H9 (cell line): ENCODE measurements at regions not wholly inside any gene's neighbourhood (a gene's known extent, or its start where the extent isn't known, plus 50 kb on each side); places are given as distances from the start of the nearest gene placed in this dataset.

Experiments
- DNase-seq: peaks from one replicate; pipeline ENCODE4 v3.0.0-alpha.2; 2017
- H2AFZ ChIP-seq: one replicate; pipeline ENCODE4 v1.6.1; 2013; ENCODE audit warnings: mild to moderate bottlenecking, low read length, control low read depth, moderate library complexity
- H2AK5ac ChIP-seq: 2 replicates; pipeline ENCODE4 v1.6.1; 2013; ENCODE audit warnings: low read length, control low read depth, mixed read lengths; ENCODE audit not compliant: insufficient read length
- H2BK120ac ChIP-seq: one replicate; pipeline ENCODE4 v1.6.1; 2013; ENCODE audit warnings: low read depth, mild to moderate bottlenecking, low read length, control low read depth, inconsistent platforms; ENCODE audit not compliant: poor library complexity, severe bottlenecking
- H2BK12ac ChIP-seq: 2 replicates; pipeline ENCODE4 v1.6.1; 2013; ENCODE audit warnings: low read length, control low read depth, mixed read lengths, low read depth; ENCODE audit not compliant: insufficient read length
- H2BK15ac ChIP-seq: 2 replicates; pipeline ENCODE4 v1.6.1; 2013; ENCODE audit warnings: low read depth, low read length, control low read depth
- H2BK20ac ChIP-seq: one replicate; pipeline ENCODE4 v1.6.1; 2013; ENCODE audit warnings: low read depth, mild to moderate bottlenecking, low read length, control low read depth, inconsistent platforms; ENCODE audit not compliant: poor library complexity, severe bottlenecking
- H2BK5ac ChIP-seq: 2 replicates; pipeline ENCODE4 v1.6.1; 2013; ENCODE audit warnings: low read length, control low read depth, mixed read lengths; ENCODE audit not compliant: insufficient read length
- H3K14ac ChIP-seq: 2 replicates; pipeline ENCODE4 v1.6.1; 2013; ENCODE audit warnings: low read length, control low read depth; ENCODE audit not compliant: insufficient read depth
- H3K18ac ChIP-seq: 2 replicates; pipeline ENCODE4 v1.6.1; 2013; ENCODE audit warnings: low read depth, mild to moderate bottlenecking, mixed read lengths, low read length, control low read depth; ENCODE audit not compliant: insufficient read length
- H3K23ac ChIP-seq: 2 replicates; pipeline ENCODE4 v1.6.1; 2013; ENCODE audit warnings: low read length, control low read depth, mixed read lengths, low read depth; ENCODE audit not compliant: insufficient read length
- H3K23me2 ChIP-seq: 2 replicates; pipeline ENCODE4 v1.6.1; 2013; ENCODE audit warnings: low read depth, mild to moderate bottlenecking, mixed read lengths, low read length, control low read depth; ENCODE audit not compliant: insufficient read length, poor library complexity, severe bottlenecking
- H3K27ac ChIP-seq: 2 replicates; pipeline ENCODE4 v1.5.1; 2013; ENCODE audit warnings: low read length, control low read depth, mixed read lengths, low read depth; ENCODE audit not compliant: insufficient read length
- H3K27me3 ChIP-seq: 2 replicates; pipeline ENCODE4 v1.6.1; 2013; ENCODE audit warnings: low read length, control low read depth, inconsistent platforms; ENCODE audit not compliant: insufficient read depth
- H3K4ac ChIP-seq: 2 replicates; pipeline ENCODE4 v1.6.1; 2013; ENCODE audit warnings: low read depth, mild to moderate bottlenecking, control low read depth, inconsistent platforms, low read length, moderate library complexity
- H3K4me1 ChIP-seq: 2 replicates; pipeline ENCODE4 v1.6.1; 2013; ENCODE audit warnings: low read length, control low read depth, inconsistent platforms; ENCODE audit not compliant: insufficient read depth
- H3K4me2 ChIP-seq: 2 replicates; pipeline ENCODE4 v1.6.1; 2013; ENCODE audit warnings: low read length, control low read depth, mixed read lengths; ENCODE audit not compliant: insufficient read length, insufficient read depth
- H3K56ac ChIP-seq: 2 replicates; pipeline ENCODE4 v1.6.1; 2013; ENCODE audit warnings: low read depth, mild to moderate bottlenecking, mixed read lengths, low read length, control low read depth; ENCODE audit not compliant: insufficient read length
- H3K79me1 ChIP-seq: 2 replicates; pipeline ENCODE4 v1.6.1; 2013; ENCODE audit warnings: low read depth, mild to moderate bottlenecking, moderate library complexity, low read length, control low read depth, inconsistent platforms; ENCODE audit not compliant: insufficient read depth, poor library complexity, severe bottlenecking
- H3K79me2 ChIP-seq: 2 replicates; pipeline ENCODE4 v1.6.1; 2013; ENCODE audit warnings: low read length, control low read depth, inconsistent platforms; ENCODE audit not compliant: insufficient read depth
- H3K9ac ChIP-seq: 2 replicates; pipeline ENCODE4 v1.6.1; 2013; ENCODE audit warnings: low read length, control low read depth, mixed read lengths; ENCODE audit not compliant: insufficient read length; ENCODE audit errors: extremely low read depth
- H3K9me3 ChIP-seq: one replicate; pipeline ENCODE4 v1.6.1; 2013; ENCODE audit warnings: low read depth, low read length, inconsistent platforms; ENCODE audit not compliant: control insufficient read depth
- H3T11ph ChIP-seq: one replicate; pipeline ENCODE4 v1.6.1; 2013; ENCODE audit warnings: mild to moderate bottlenecking, low read length, control low read depth, inconsistent platforms
- H4K20me1 ChIP-seq: one replicate; pipeline ENCODE4 v1.6.1; 2013; ENCODE audit not compliant: control insufficient read depth, insufficient read length, insufficient read depth
- H4K5ac ChIP-seq: 2 replicates; pipeline ENCODE4 v1.6.1; 2013; ENCODE audit warnings: low read depth, mild to moderate bottlenecking, mixed read lengths, low read length, control low read depth; ENCODE audit not compliant: insufficient read length
- H4K8ac ChIP-seq: replicated peaks from 2 replicates; pipeline ENCODE4 v1.6.1; 2013; ENCODE audit warnings: low read length, control low read depth, mixed read lengths, low read depth; ENCODE audit not compliant: insufficient read length
- H4K91ac ChIP-seq: 2 replicates; pipeline ENCODE4 v1.6.1; 2013; ENCODE audit warnings: low read depth, mild to moderate bottlenecking, moderate library complexity, mixed read lengths, low read length, control low read depth; ENCODE audit not compliant: insufficient read length
- H3K27ac Mint-ChIP-seq, 3 experiments: 2 replicates in 2 of 3; 3 replicates in 1 of 3; pipeline ENCODE4 v1.8.0; 2020 to 2021; ENCODE audit warnings: mixed read lengths in 3 of 3, mild to moderate bottlenecking in 1 of 3, moderate library complexity in 1 of 3
- H3K27me3 Mint-ChIP-seq: 2 replicates; pipeline ENCODE4 v1.8.0; 2021; ENCODE audit warnings: low read depth, mild to moderate bottlenecking, moderate library complexity, mixed read lengths
- H3K36me3 Mint-ChIP-seq, 3 experiments: 2 replicates in 2 of 3; 3 replicates in 1 of 3; pipeline ENCODE4 v1.8.0; 2020 to 2021; ENCODE audit warnings: low read depth in 3 of 3, mixed read lengths in 3 of 3; ENCODE audit not compliant: insufficient read depth in 1 of 3
- H3K4me1 Mint-ChIP-seq, 2 experiments: 2 replicates each; pipeline ENCODE4 v1.8.0; 2020; ENCODE audit warnings: mixed read lengths in 2 of 2
- H3K4me3 Mint-ChIP-seq, 2 experiments: 2 replicates in 1 of 2; 3 replicates in 1 of 2; pipeline ENCODE4 v1.8.0; 2020 to 2021; ENCODE audit warnings: mild to moderate bottlenecking in 2 of 2, mixed read lengths in 2 of 2, moderate library complexity in 1 of 2
- H3K9me3 Mint-ChIP-seq, 2 experiments: 2 replicates in 1 of 2; 3 replicates in 1 of 2; pipeline ENCODE4 v1.8.0; 2020; ENCODE audit warnings: mild to moderate bottlenecking in 2 of 2, mixed read lengths in 2 of 2, moderate library complexity in 1 of 2
- WGBS: extraction: QIAGEN DNeasy Blood & Tissue Kit; methylation state at CpG from one replicate; pipeline ENCODE4 v1.1.7; 2013; ENCODE audit warnings: missing lambda C conversion rate, low lambda C conversion rate, mixed read lengths; ENCODE audit not compliant: insufficient read length; ENCODE audit errors: extremely low coverage; 5-methylcytosine and 5-hydroxymethylcytosine counted together
- TF ChIP-seq, protein P1 (sequence below): fragments of 200-600 bp; sonication (generic); conservative IDR thresholded peaks from 3 replicates; pipeline ENCODE4 v1.8.0; 2021; ENCODE audit warnings: antibody characterized with exemption, mild to moderate bottlenecking

DNA sequence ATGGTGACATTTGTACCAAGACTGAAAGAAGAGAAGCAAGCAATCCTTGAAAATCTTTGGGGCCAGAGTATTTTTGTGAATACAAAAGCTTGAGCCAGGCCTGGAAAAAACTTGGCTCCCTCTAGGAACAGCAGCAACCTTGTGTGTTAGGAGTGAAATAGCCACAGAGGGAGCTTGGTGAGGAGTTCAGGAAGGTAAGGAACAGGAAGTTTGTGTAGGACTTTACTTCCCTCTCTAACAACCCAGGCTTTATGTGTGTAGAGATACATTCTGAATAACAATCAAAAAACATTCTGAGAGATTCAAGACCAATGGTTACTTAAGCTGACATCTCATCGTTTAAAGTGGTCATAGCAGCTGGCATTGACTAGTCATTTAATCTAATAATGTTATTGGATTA is 668.5 kb downstream of the PCDH18 start:
- no peaks in the 10 kb centered on the region for H3K79me1 ChIP-seq
- H3K4me1 ChIP-seq: no peaks in the 10 kb centered on the region
- H4K20me1 ChIP-seq: no peaks in the 10 kb centered on the region
- H3K9me3 ChIP-seq: no peaks in the 10 kb centered on the region
- Mint-ChIP-seq H3K27me3 (no peaks in the 10 kb centered on the region), H3K4me1 (peaks cover 5 to 9% of the 10 kb centered on the region in 2 experiments), H3K27ac (peak overlapping the region in 2 of 3 experiments; percentile 76 to 78; a peak in 3 of 7 replicates), H3K36me3 (no peaks in the 10 kb centered on the region), H3K9me3 (no peaks in the 10 kb centered on the region), H3K4me3 (no peak overlapping the region)
- H3T11ph ChIP-seq: no peak overlapping the region
- no peak overlapping the region for H4K91ac ChIP-seq
- TF ChIP-seq, protein P1, sequence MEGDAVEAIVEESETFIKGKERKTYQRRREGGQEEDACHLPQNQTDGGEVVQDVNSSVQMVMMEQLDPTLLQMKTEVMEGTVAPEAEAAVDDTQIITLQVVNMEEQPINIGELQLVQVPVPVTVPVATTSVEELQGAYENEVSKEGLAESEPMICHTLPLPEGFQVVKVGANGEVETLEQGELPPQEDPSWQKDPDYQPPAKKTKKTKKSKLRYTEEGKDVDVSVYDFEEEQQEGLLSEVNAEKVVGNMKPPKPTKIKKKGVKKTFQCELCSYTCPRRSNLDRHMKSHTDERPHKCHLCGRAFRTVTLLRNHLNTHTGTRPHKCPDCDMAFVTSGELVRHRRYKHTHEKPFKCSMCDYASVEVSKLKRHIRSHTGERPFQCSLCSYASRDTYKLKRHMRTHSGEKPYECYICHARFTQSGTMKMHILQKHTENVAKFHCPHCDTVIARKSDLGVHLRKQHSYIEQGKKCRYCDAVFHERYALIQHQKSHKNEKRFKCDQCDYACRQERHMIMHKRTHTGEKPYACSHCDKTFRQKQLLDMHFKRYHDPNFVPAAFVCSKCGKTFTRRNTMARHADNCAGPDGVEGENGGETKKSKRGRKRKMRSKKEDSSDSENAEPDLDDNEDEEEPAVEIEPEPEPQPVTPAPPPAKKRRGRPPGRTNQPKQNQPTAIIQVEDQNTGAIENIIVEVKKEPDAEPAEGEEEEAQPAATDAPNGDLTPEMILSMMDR: no peak
- no CpG with 5 or more reads among the region's 1 CpG for WGBS
- no peak overlapping the region for H3K4ac ChIP-seq
- no peaks in the 10 kb centered on the region for H3K79me2 ChIP-seq
- H2BK5ac ChIP-seq: no peak overlapping the region
- no peaks in the 10 kb centered on the region for H3K27me3 ChIP-seq
- no peak overlapping the region for H3K9ac ChIP-seq
- H2AK5ac ChIP-seq: no peak overlapping the region
- no peak overlapping the region for H3K27ac ChIP-seq
- H3K56ac ChIP-seq: no peak overlapping the region
- H3K18ac ChIP-seq: no peak overlapping the region
- no peak overlapping the region for H4K5ac ChIP-seq
- no peak overlapping the region for H3K4me2 ChIP-seq
- H2BK15ac ChIP-seq: no peak overlapping the region
- H2AFZ ChIP-seq: no peak overlapping the region
- no peak overlapping the region for H2BK20ac ChIP-seq
- no peak overlapping the region for H3K14ac ChIP-seq
- H4K8ac ChIP-seq: no peak overlapping the region
- no peaks in the 10 kb centered on the region for H3K23me2 ChIP-seq
- H2BK120ac ChIP-seq: no peak overlapping the region
- no peak overlapping the region for H2BK12ac ChIP-seq
- peak; percentile 34 for DNase-seq
- H3K23ac ChIP-seq: no peak overlapping the region
